ENCODE measurements at regions not wholly inside any gene's neighbourhood (a gene's known extent, or its start where the extent isn't known, plus 50 kb on each side); places are given as distances from the start of the nearest gene placed in this dataset.
"Not testable (repeated sequence)": the region's sequence is repeated elsewhere in the genome, so short reads cannot be mapped to it uniquely, and the experiment has no call there.

GRCh38 chr7:69106946-69107345 is 491.3 kb upstream of the AUTS2 start:
- H3K4me3 ChIP-seq (ENCODE audit: low read length); H3K27me3 ChIP-seq (ENCODE audit: insufficient read depth, low read length); H3K9me3 ChIP-seq (ENCODE audit: insufficient read depth, low read depth, low read length); H3K36me3 ChIP-seq (ENCODE audit: insufficient read depth, low read length); H3K9ac ChIP-seq (ENCODE audit: low read depth, low read length); H3K27ac ChIP-seq (ENCODE audit: low read depth, low read length): not testable (repeated sequence)
- 97% methylated on average over 7 of the region's 7 CpGs for WGBS
- H3K4me1 ChIP-seq (ENCODE audit: insufficient read depth, low read length) = peaks cover 49% of the 10 kb centered on the region

GRCh38 chr7:69108097-69108496 is 490.2 kb upstream of the AUTS2 start:
- H3K4me3 ChIP-seq (ENCODE audit: low read length) = no peak overlapping the region
- no peaks in the 10 kb centered on the region for H3K27me3 ChIP-seq (ENCODE audit: insufficient read depth, low read length)
- WGBS = 59% methylated on average over 10 of the region's 10 CpGs
- no peaks in the 10 kb centered on the region for H3K36me3 ChIP-seq (ENCODE audit: insufficient read depth, low read length)
- H3K9ac ChIP-seq (ENCODE audit: low read depth, low read length) = no peak overlapping the region
- no peaks in the 10 kb centered on the region for H3K9me3 ChIP-seq (ENCODE audit: insufficient read depth, low read depth, low read length)
- H3K4me1 ChIP-seq (ENCODE audit: insufficient read depth, low read length) = peaks cover 49% of the 10 kb centered on the region
- no peak overlapping the region for H3K27ac ChIP-seq (ENCODE audit: low read depth, low read length)

GRCh38 chr7:69109246-69109645 is 489.0 kb upstream of the AUTS2 start:
- Histone ChIP-seq H3K9ac (ENCODE audit: low read depth, low read length) (no peak overlapping the region), H3K36me3 (ENCODE audit: insufficient read depth, low read length) (no peaks in the 10 kb centered on the region)
- 40% methylated on average over 3 of the region's 3 CpGs for WGBS

GRCh38 chr7:69109879-69110278 is 488.4 kb upstream of the AUTS2 start:
- no peaks in the 10 kb centered on the region for H3K27me3 ChIP-seq (ENCODE audit: insufficient read depth, low read length)
- H3K36me3 ChIP-seq (ENCODE audit: insufficient read depth, low read length) = no peaks in the 10 kb centered on the region
- H3K9me3 ChIP-seq (ENCODE audit: insufficient read depth, low read depth, low read length) = no peaks in the 10 kb centered on the region
- peaks cover 40% of the 10 kb centered on the region for H3K4me1 ChIP-seq (ENCODE audit: insufficient read depth, low read length)
- H3K9ac ChIP-seq (ENCODE audit: low read depth, low read length) = no peak overlapping the region
- WGBS = 95% methylated on average over 7 of the region's 7 CpGs
- no peak overlapping the region for H3K4me3 ChIP-seq (ENCODE audit: low read length)
- H3K27ac ChIP-seq (ENCODE audit: low read depth, low read length) = no peak overlapping the region

More at GRCh38 chr7:69109246-69109645, 489.0 kb upstream of the AUTS2 start:
- Histone ChIP-seq H3K9me3 (ENCODE audit: insufficient read depth, low read depth, low read length) (no peaks in the 10 kb centered on the region), H3K4me1 (ENCODE audit: insufficient read depth, low read length) (peaks cover 46% of the 10 kb centered on the region), H3K4me3 (ENCODE audit: low read length) (no peak overlapping the region), H3K27ac (ENCODE audit: low read depth, low read length) (no peak overlapping the region), H3K27me3 (ENCODE audit: insufficient read depth, low read length) (no peaks in the 10 kb centered on the region)

- WGBS = 94% methylated on average over 10 of the region's 10 CpGs
- no peak overlapping the region for H3K9ac ChIP-seq (ENCODE audit: low read depth, low read length)
- H3K27ac ChIP-seq (ENCODE audit: low read depth, low read length) = no peak overlapping the region
- peaks cover 33% of the 10 kb centered on the region for H3K4me1 ChIP-seq (ENCODE audit: insufficient read depth, low read length)
- no peaks in the 10 kb centered on the region for H3K27me3 ChIP-seq (ENCODE audit: insufficient read depth, low read length)
- H3K36me3 ChIP-seq (ENCODE audit: insufficient read depth, low read length) = no peaks in the 10 kb centered on the region
- no peaks in the 10 kb centered on the region for H3K9me3 ChIP-seq (ENCODE audit: insufficient read depth, low read depth, low read length)
- no peak overlapping the region for H3K4me3 ChIP-seq (ENCODE audit: low read length)
These were observed 487.7 kb upstream of the AUTS2 start for GRCh38 chr7:69110450-69111050.

- no peaks in the 10 kb centered on the region for H3K9me3 ChIP-seq (ENCODE audit: insufficient read depth, low read depth, low read length)
- WGBS = 92% methylated on average over 1 of the region's 2 CpGs
- no peaks in the 10 kb centered on the region for H3K36me3 ChIP-seq (ENCODE audit: insufficient read depth, low read length)
- no peak overlapping the region for H3K9ac ChIP-seq (ENCODE audit: low read depth, low read length)
- no peak overlapping the region for H3K27ac ChIP-seq (ENCODE audit: low read depth, low read length)
- no peak overlapping the region for H3K4me3 ChIP-seq (ENCODE audit: low read length)
- no peaks in the 10 kb centered on the region for H3K27me3 ChIP-seq (ENCODE audit: insufficient read depth, low read length)
- H3K4me1 ChIP-seq (ENCODE audit: insufficient read depth, low read length) = peaks cover 4% of the 10 kb centered on the region; the same call in 1 of the 2 replicates
These were observed 483.9 kb upstream of the AUTS2 start for GRCh38 chr7:69114374-69114773.

GRCh38 chr7:69115788-69116187 is 482.5 kb upstream of the AUTS2 start:
- H3K27ac ChIP-seq (ENCODE audit: low read depth, low read length) = no peak overlapping the region
- no peaks in the 10 kb centered on the region for H3K9me3 ChIP-seq (ENCODE audit: insufficient read depth, low read depth, low read length)
- WGBS = 44% methylated on average over 3 of the region's 3 CpGs
- no peak overlapping the region for H3K9ac ChIP-seq (ENCODE audit: low read depth, low read length)
- no peaks in the 10 kb centered on the region for H3K36me3 ChIP-seq (ENCODE audit: insufficient read depth, low read length)
- H3K27me3 ChIP-seq (ENCODE audit: insufficient read depth, low read length) = no peaks in the 10 kb centered on the region
- no peaks in the 10 kb centered on the region for H3K4me1 ChIP-seq (ENCODE audit: insufficient read depth, low read length)
- H3K4me3 ChIP-seq (ENCODE audit: low read length) = no peak overlapping the region

GRCh38 chr7:69116196-69116595 is 482.1 kb upstream of the AUTS2 start:
- not testable (repeated sequence) for H3K4me3 ChIP-seq (ENCODE audit: low read length); H3K9ac ChIP-seq (ENCODE audit: low read depth, low read length); H3K27me3 ChIP-seq (ENCODE audit: insufficient read depth, low read length); H3K4me1 ChIP-seq (ENCODE audit: insufficient read depth, low read length); H3K27ac ChIP-seq (ENCODE audit: low read depth, low read length); H3K36me3 ChIP-seq (ENCODE audit: insufficient read depth, low read length); H3K9me3 ChIP-seq (ENCODE audit: insufficient read depth, low read depth, low read length)
- 89% methylated on average over 4 of the region's 4 CpGs for WGBS

GRCh38 chr7:69122953-69123352 is 475.3 kb upstream of the AUTS2 start:
- Histone ChIP-seq H3K27me3 (ENCODE audit: insufficient read depth, low read length) (no peaks in the 10 kb centered on the region), H3K4me3 (ENCODE audit: low read length) (no peak overlapping the region), H3K36me3 (ENCODE audit: insufficient read depth, low read length) (no peaks in the 10 kb centered on the region), H3K27ac (ENCODE audit: low read depth, low read length) (no peak overlapping the region), H3K4me1 (ENCODE audit: insufficient read depth, low read length) (no peaks in the 10 kb centered on the region), H3K9ac (ENCODE audit: low read depth, low read length) (no peak overlapping the region), H3K9me3 (ENCODE audit: insufficient read depth, low read depth, low read length) (no peaks in the 10 kb centered on the region)
- WGBS = 81% methylated on average over 7 of the region's 7 CpGs

- H3K4me1 ChIP-seq (ENCODE audit: insufficient read depth, low read length) = no peaks in the 10 kb centered on the region
- 95% methylated on average over 7 of the region's 7 CpGs for WGBS
- H3K4me3 ChIP-seq (ENCODE audit: low read length) = no peak overlapping the region
- no peaks in the 10 kb centered on the region for H3K27me3 ChIP-seq (ENCODE audit: insufficient read depth, low read length)
- no peaks in the 10 kb centered on the region for H3K9me3 ChIP-seq (ENCODE audit: insufficient read depth, low read depth, low read length)
- no peaks in the 10 kb centered on the region for H3K36me3 ChIP-seq (ENCODE audit: insufficient read depth, low read length)
- H3K27ac ChIP-seq (ENCODE audit: low read depth, low read length) = no peak overlapping the region
- H3K9ac ChIP-seq (ENCODE audit: low read depth, low read length) = no peak overlapping the region
These were observed 471.3 kb upstream of the AUTS2 start for GRCh38 chr7:69126896-69127479.

- 86% methylated on average over 4 of the region's 4 CpGs for WGBS
- Histone ChIP-seq H3K27ac (ENCODE audit: low read depth, low read length) (no peak overlapping the region), H3K9me3 (ENCODE audit: insufficient read depth, low read depth, low read length) (no peaks in the 10 kb centered on the region), H3K27me3 (ENCODE audit: insufficient read depth, low read length) (no peaks in the 10 kb centered on the region), H3K4me3 (ENCODE audit: low read length) (no peak overlapping the region), H3K4me1 (ENCODE audit: insufficient read depth, low read length) (no peaks in the 10 kb centered on the region), H3K9ac (ENCODE audit: low read depth, low read length) (no peak overlapping the region), H3K36me3 (ENCODE audit: insufficient read depth, low read length) (no peaks in the 10 kb centered on the region)
These were observed 468.8 kb upstream of the AUTS2 start for GRCh38 chr7:69129524-69129923.

GRCh38 chr7:69129951-69130350 is 468.3 kb upstream of the AUTS2 start:
- Histone ChIP-seq H3K9ac (ENCODE audit: low read depth, low read length) (no peak overlapping the region), H3K9me3 (ENCODE audit: insufficient read depth, low read depth, low read length) (no peaks in the 10 kb centered on the region), H3K27me3 (ENCODE audit: insufficient read depth, low read length) (no peaks in the 10 kb centered on the region), H3K36me3 (ENCODE audit: insufficient read depth, low read length) (no peaks in the 10 kb centered on the region), H3K4me3 (ENCODE audit: low read length) (no peak overlapping the region), H3K4me1 (ENCODE audit: insufficient read depth, low read length) (no peaks in the 10 kb centered on the region), H3K27ac (ENCODE audit: low read depth, low read length) (no peak overlapping the region)
- 80% methylated on average over 7 of the region's 7 CpGs for WGBS
